ENCODE measurements at regions not wholly inside any gene's neighbourhood (a gene's known extent, or its start where the extent isn't known, plus 50 kb on each side); places are given as distances from the start of the nearest gene placed in this dataset.

GRCh38 chr13:85521657-85522056 is 277.6 kb downstream of the SLITRK6 start (continued):
- TF ChIP-seq ZNF462 (CRISPR knock-in tag; IDR thresholded peaks at IDR 0.05): no peak

GRCh38 chr13:85520445-85520844 is 278.8 kb downstream of the SLITRK6 start:
- Histone ChIP-seq H3K4me2 (no peak overlapping the region), H3K79me2 (replicated peaks; ENCODE audit: insufficient read depth) (no peaks in the 10 kb centered on the region), H3K4me1 (ENCODE audit: insufficient read depth) (no peaks in the 10 kb centered on the region), H3F3A (replicated peaks; ENCODE audit: low read depth) (no peaks in the 10 kb centered on the region), H2AFZ (no peak overlapping the region), H3K4me3 (no peak overlapping the region), H3K9me2 (ENCODE audit: insufficient read depth) (no peaks in the 10 kb centered on the region), H3K36me3 (ENCODE audit: insufficient read depth) (no peaks in the 10 kb centered on the region), H3K27ac (ENCODE audit: low read depth) (no peak overlapping the region), H4K20me1 (replicated peaks; ENCODE audit: insufficient read depth) (no peaks in the 10 kb centered on the region), H3K27me3 (ENCODE audit: insufficient read depth) (no peaks in the 10 kb centered on the region)
- no peak overlapping the region for H3K4me3 Mint-ChIP-seq
- H3K27me3 Mint-ChIP-seq (ENCODE audit: insufficient read depth, low read depth, poor library complexity): no peaks in the 10 kb centered on the region
- DNase-seq (ENCODE audit: low spot score) (no peak), ATAC-seq (no peak)
- peaks cover 4% of the 10 kb centered on the region; the same call in 2 of the 3 replicates for H3K36me3 Mint-ChIP-seq (ENCODE audit: low read depth)
- H3K27ac Mint-ChIP-seq: no peak overlapping the region
- H3K9me3 Mint-ChIP-seq: peaks cover 4% of the 10 kb centered on the region
- H3K4me1 Mint-ChIP-seq: no peaks in the 10 kb centered on the region
- TF ChIP-seq NANOG (IDR thresholded peaks at IDR 0.05; ENCODE audit: borderline replicate concordance) (no peak), ETS1 (IDR thresholded peaks at IDR 0.05) (no peak), EZH2 (IDR thresholded peaks at IDR 0.05; ENCODE audit: low read depth, unreplicated experiment) (no peak), CTCF (conservative IDR thresholded peaks at IDR 0.05; ENCODE audit: low read depth in 2 of 2) (no peak), ZNF331 (CRISPR knock-in tag; IDR thresholded peaks at IDR 0.05; ENCODE audit: low read depth) (no peak), REST (IDR thresholded peaks at IDR 0.05; ENCODE audit: unreplicated experiment) (no peak), POLR2AphosphoS5 (IDR thresholded peaks at IDR 0.05; ENCODE audit: low read depth) (no peak), ZNF114 (CRISPR knock-in tag; IDR thresholded peaks at IDR 0.05) (no peak), CREB1 (CRISPR knock-in tag; IDR thresholded peaks at IDR 0.05; ENCODE audit: low read depth) (no peak), STAT1 (IDR thresholded peaks at IDR 0.05; ENCODE audit: unreplicated experiment) (no peak)
